ENCODE measurements at regions not wholly inside any gene's neighbourhood (a gene's known extent, or its start where the extent isn't known, plus 50 kb on each side); places are given as distances from the start of the nearest gene placed in this dataset.
"Not testable (repeated sequence)": the region's sequence is repeated elsewhere in the genome, so short reads cannot be mapped to it uniquely, and the experiment has no call there.

- DNase-seq: no peak
- intact Hi-C loops (cut with DNase I): no loop called here
Measured at GRCh38 chr18:22067682-22068081, 101.7 kb upstream of the GATA6 start.

DNA sequence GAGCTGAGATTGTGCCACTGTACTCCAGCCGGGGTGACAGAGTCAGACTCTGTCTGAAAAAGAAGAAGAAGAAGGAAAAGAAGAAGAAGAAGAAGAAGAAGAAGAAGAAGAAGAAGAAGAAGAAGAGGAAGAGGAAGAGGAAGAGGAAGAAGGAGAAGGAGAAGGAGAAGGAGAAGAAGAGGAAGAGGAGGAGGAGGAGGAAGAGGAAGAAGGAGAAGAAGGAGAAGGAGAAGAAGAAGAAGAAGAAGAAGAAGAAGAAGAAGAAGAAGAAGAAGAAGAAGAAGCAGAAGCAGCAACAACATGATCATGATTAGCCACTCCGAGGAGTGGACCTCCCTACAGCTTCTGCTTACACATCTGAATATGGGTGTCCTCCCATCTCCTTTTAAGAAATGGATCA lies 100.6 kb upstream of the GATA6 start:
- intact Hi-C loops (cut with DNase I); DNase-seq: not testable (repeated sequence)

DNA sequence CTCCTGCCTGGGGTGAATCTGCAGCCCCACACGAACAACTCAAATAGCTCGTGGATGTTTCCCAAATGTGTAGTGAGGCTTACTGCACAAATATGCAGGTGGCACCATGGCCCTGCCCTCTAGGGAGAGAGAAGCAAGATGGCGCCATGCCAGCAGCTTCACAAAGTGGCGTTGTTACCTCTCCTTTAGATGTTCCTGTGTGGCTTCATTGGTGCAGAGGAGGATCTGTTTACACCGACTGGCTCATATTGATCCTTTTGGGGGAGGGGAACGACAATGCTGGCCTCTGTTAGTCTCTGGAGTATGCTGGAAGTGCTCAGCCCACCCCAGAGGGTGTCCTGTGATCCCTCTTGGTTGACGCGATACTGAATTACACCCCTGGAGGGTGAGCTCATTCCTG lies 99.5 kb upstream of the GATA6 start:
- intact Hi-C loops (cut with DNase I): no loop called here
- DNase-seq: no peak

DNA sequence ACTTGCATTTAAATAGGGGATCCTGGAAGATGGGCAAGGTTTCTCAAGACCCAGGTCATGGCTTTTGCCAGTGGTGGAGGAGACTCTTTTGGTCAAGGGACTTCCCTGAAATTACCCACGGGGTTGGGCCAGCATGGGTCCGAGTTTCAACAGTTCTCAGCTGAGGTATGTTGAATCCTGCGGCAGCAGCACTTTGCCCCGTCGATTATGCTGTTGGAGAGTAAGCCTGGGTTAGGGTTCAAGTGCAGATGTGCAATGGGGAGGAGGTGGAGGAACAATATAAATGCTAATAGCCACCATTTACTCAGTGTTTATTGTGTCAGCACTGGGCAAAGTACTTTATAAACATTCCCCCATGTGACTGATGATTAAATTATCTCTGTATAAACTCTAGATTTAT lies 96.0 kb upstream of the GATA6 start:
- intact Hi-C loops (cut with DNase I): no loop called here
- DNase-seq: no peak

GRCh38 chr18:22074282-22075070 lies 94.9 kb upstream of the GATA6 start:
- intact Hi-C loops (cut with DNase I): no loop called here
- no peak for DNase-seq

DNA sequence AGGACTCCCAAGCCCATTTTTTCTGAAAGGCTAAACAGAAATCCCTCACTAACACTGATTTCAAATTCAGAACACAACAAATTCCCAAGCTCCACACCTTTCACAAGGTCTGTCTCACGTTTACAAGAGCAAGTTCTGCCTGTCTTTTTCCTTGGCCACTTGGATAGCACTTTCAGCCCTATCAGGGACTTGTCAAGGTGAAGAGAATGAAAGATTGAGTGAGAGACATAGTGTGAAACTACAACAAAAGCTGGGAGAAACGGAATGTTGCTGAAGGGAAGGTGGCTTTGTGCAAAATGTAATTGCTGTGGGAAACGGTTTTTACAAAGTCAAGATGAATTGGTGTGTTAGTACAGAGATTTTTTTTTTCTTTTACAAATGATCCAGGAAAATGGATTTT lies 89.4 kb upstream of the GATA6 start:
- no peak for DNase-seq
- intact Hi-C loops (cut with DNase I): no loop called here

DNA sequence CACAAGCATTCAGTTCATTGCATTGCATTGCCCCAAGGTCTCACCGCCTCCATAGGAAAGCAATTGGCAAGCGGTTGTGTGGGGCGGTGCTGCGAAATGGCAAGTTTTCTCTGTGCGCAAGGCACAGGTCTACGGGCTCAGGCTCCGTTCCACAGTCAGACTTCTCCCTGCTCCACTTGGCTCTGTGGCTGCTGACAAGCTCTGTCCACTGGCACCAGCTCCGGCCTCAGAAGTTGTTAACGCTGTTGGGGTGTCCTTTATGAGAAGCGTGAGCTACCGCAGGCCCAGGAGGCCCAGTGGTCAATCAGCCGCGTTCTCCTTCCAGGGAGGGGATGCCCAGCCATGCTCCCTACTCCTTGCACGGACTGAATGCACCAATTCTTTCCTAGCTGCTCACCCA lies 87.0 kb upstream of the GATA6 start:
- peak in 1 of 10 donors; percentile 50 for DNase-seq
- intact Hi-C loops (cut with DNase I): no loop called here

DNA sequence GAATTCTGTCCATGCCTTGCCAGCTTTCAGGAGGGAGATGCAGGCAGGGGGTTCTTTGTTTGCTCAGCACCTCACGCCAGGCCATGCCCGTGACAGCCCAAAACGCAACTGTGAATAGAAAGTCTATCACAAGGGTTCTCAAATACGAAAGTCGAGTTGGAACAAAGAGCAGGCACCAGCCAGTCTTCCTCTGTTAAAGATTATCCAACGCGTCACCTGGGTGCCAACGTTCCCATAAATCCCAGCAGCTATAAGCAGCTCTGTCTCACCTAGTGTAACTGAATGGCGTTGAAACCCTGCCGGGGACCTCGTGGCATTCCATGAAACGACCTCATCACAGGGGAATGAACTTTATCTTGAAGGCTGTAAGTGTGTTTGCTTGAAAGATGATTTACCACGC lies 84.8 kb upstream of the GATA6 start:
- DNase-seq: peak in 1 of 10 donors; percentile 52
- intact Hi-C loops (cut with DNase I): no loop called here

DNA sequence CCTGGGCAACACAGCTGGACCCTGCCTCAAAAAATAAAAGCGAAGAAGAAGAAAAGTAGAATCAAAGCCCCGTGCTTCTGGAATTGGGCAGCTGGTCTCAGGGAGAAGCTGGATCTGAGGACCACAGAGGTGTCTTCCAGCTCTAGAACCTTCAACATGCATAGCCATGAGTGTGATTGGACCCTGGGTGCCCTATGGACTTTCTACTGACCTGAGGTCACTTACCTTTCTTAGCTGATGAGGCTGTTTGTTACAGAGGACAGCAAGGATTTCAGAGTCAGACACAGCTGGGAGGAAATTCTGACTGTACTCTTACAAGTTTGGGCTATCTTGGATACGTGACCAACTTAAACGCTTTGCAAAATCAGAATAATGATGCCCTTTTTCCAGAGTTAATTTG lies 82.4 kb upstream of the GATA6 start:
- no peak for DNase-seq
- intact Hi-C loops (cut with DNase I): no loop called here

GRCh38 chr18:22088029-22088428 lies 81.4 kb upstream of the GATA6 start:
- intact Hi-C loops (cut with DNase I): no loop called here
- DNase-seq: no peak

GRCh38 chr18:22088996-22089640 lies 80.3 kb upstream of the GATA6 start:
- intact Hi-C loops (cut with DNase I): no loop called here
- DNase-seq: peak in 1 of 10 donors; percentile 61

- intact Hi-C loops (cut with DNase I): no loop called here
Measured at GRCh38 chr18:22091341-22091740, 78.0 kb upstream of the GATA6 start.

DNA sequence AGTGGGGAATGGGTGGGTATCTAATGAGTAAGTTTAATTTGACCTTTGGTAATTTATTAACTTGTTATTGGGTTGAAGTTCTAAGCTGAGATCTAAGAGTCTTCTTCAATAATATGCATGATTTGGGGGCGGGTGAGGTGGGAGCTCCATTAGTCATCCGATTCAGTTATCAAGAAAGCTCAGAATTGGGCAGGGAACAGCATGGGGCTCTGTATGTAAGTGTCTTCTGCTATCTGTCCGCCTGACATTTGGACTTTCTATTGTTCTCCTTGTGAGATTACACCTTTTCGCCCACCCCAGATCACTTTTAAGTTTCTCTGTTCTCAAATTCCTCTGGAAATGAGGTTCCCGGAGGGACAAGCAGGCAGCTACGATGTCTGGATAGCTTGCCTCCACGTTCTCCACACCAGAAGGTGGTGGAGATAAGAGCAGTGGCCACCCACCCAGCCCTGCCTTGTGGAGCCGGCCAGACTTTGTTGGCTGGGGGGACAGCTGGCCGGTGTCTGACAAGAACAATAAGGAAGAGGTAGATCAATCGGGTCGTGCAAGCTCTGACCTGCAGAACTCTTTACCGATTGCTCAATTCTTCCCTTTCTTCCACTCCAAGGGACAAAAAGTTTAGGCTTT lies 75.5 kb upstream of the GATA6 start:
- intact Hi-C loops (cut with DNase I): no loop called here
- peak in 1 of 10 donors; percentile 24 for DNase-seq

More at GRCh38 chr18:22091341-22091740, 78.0 kb upstream of the GATA6 start:
- DNase-seq: no peak

GRCh38 chr18:22094358-22094734 lies 75.0 kb upstream of the GATA6 start:
- peak in 1 of 10 donors; percentile 26 for DNase-seq
- intact Hi-C loops (cut with DNase I): no loop called here

DNA sequence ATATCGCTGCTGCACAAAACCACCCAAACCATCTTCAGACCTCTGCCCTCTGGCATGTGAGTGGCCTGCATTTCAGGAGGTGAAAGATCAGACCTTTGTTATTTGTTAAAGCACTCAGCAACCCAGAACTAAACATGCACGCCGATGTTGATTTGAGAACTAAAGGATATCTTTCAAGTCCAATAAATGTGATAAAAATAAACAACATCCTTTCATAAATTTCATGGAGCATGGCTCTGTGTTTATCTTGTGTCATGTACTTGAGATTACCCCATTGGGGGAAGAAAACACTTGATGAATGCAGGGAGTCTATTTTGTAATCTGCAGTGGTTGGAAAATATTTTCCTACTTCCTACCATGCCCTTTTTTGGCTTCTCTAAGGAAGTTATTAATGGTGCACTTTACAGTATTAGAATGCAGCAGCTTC lies 70.8 kb upstream of the GATA6 start:
- peak in 1 of 10 donors; percentile 2 for DNase-seq
- intact Hi-C loops (cut with DNase I): no loop called here

GRCh38 chr18:22099925-22100324 lies 69.5 kb upstream of the GATA6 start:
- intact Hi-C loops (cut with DNase I): no loop called here
- DNase-seq: peak in 1 of 10 donors; percentile 1

GRCh38 chr18:22101731-22102130 lies 67.7 kb upstream of the GATA6 start:
- intact Hi-C loops (cut with DNase I): no loop called here

GRCh38 chr18:22102953-22103646 lies 66.3 kb upstream of the GATA6 start:
- intact Hi-C loops (cut with DNase I): no loop called here
- DNase-seq: peak in 1 of 10 donors; percentile 7

More at GRCh38 chr18:22101731-22102130, 67.7 kb upstream of the GATA6 start:
- DNase-seq: no peak

DNA sequence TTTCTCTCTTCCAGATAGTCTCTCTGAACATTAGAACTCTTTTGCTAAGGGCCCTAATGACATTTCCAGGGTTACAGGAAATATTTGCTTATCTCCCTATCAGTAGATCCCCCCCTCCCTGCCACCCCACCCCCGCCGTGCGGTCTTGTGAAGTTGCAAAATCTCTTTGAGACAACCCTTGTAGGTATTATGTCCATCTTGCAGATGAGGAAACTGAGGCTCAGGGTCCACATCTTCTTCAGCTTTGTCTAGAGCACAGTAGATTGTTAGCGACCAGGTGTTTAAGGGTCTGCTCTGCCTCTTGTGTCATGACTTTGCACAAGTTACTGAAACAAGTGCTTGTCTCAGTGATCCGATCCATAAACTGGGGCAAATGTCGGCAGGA lies 65.8 kb upstream of the GATA6 start:
- intact Hi-C loops (cut with DNase I): no loop called here

DNA sequence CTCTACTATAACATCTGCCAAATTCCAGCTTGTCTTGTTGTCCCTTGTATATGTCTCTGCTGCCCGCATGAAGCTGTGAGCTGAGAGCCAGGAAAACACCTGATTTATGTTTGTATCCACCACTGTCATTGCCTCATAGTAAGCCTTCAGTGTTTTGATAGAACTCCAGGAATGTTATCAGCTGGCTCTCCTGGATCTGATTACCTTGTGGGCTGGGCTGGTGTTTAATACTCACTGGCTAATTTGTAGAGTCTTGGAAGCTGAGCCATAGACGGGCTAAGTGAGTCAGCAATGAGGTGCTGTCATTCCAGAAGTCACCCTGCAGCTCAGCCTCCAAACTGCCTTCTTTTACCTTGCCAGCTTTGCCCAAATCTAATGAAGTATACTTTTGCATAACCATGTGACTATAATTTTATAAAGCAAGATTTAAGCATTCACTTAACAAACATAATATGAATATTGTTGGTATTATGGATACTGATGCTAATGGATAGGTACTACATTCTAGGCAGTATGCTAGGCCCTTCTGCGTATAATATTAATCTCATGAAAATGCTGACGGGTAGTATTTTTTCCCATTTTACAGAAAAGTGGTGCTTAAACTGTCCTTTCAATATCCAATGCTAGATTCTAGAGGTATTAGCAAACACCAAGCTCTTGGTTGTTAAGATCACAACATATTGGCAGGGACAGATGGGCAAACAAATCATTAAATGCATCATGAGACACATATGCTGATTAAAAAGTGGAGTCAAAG lies 62.7 kb upstream of the GATA6 start:
- intact Hi-C loops (cut with DNase I): no loop called here
- peak in 1 of 10 donors; percentile 16 for DNase-seq

More for the DNA sequence above, 65.8 kb upstream of the GATA6 start:
- DNase-seq: peak in 1 of 10 donors; percentile 1

All from posterior cingulate gyrus (tissue), 11 donors.